ENCODE measurements at regions not wholly inside any gene's neighbourhood (a gene's known extent, or its start where the extent isn't known, plus 50 kb on each side); places are given as distances from the start of the nearest gene placed in this dataset.

DNA sequence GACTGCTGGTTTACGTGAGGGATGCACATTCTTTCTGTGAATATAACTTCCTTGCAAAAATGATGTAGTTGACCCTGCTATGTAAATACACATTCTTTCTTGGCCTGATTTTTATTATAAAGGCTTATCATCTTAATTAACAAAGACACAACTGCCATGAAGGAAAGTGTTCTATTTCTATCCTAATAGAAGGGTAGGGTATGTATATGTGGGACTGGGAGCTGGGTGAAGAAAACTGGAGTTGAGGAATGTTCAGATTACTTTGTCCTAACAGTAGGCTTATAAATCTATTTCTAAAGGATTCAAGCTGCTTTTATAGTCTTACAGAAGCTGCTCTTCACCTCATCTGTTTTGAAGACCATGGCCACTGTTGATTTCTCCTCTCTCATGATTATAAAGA lies 76.5 kb upstream of the RGS17 start:
- TF ChIP-seq TAF1 (IDR thresholded peaks at IDR 0.05; ENCODE audit: borderline replicate concordance, insufficient read depth, low read length) (no peak), POLR2AphosphoS5 (IDR thresholded peaks at IDR 0.05; ENCODE audit: low read depth, low read length) (no peak)
- TF ChIP-seq, protein P1, sequence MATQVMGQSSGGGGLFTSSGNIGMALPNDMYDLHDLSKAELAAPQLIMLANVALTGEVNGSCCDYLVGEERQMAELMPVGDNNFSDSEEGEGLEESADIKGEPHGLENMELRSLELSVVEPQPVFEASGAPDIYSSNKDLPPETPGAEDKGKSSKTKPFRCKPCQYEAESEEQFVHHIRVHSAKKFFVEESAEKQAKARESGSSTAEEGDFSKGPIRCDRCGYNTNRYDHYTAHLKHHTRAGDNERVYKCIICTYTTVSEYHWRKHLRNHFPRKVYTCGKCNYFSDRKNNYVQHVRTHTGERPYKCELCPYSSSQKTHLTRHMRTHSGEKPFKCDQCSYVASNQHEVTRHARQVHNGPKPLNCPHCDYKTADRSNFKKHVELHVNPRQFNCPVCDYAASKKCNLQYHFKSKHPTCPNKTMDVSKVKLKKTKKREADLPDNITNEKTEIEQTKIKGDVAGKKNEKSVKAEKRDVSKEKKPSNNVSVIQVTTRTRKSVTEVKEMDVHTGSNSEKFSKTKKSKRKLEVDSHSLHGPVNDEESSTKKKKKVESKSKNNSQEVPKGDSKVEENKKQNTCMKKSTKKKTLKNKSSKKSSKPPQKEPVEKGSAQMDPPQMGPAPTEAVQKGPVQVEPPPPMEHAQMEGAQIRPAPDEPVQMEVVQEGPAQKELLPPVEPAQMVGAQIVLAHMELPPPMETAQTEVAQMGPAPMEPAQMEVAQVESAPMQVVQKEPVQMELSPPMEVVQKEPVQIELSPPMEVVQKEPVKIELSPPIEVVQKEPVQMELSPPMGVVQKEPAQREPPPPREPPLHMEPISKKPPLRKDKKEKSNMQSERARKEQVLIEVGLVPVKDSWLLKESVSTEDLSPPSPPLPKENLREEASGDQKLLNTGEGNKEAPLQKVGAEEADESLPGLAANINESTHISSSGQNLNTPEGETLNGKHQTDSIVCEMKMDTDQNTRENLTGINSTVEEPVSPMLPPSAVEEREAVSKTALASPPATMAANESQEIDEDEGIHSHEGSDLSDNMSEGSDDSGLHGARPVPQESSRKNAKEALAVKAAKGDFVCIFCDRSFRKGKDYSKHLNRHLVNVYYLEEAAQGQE (IDR thresholded peaks at IDR 0.05; ENCODE audit: insufficient read depth in 1 of 2, low read depth in 2 of 2, low read length in 2 of 2) = no peak

All from PFSK-1 (cell line).